Suprapubic skin (tissue), 4 donors: ENCODE measurements at regions not wholly inside any gene's neighbourhood (a gene's known extent, or its start where the extent isn't known, plus 50 kb on each side); places are given as distances from the start of the nearest gene placed in this dataset.

Experiments
- DNase-seq, 2 donors: peaks; one replicate each; pipeline ENCODE4 v3.0.0-alpha.2; 2019; ENCODE audit warnings: low spot score in 2 of 2
- H3K27ac ChIP-seq: fragments of 200-600 bp; sonication (generic); one replicate; pipeline ENCODE4 v1.5.1; 2019
- H3K27me3 ChIP-seq: fragments of 200-600 bp; sonication (generic); one replicate; pipeline ENCODE4 v1.5.1; 2019
- H3K36me3 ChIP-seq: fragments of 200-600 bp; sonication (generic); one replicate; pipeline ENCODE4 v1.5.1; 2019
- H3K4me1 ChIP-seq: fragments of 200-600 bp; sonication (generic); one replicate; pipeline ENCODE4 v1.5.1; 2019
- H3K4me3 ChIP-seq: fragments of 200-600 bp; sonication (generic); one replicate; pipeline ENCODE4 v1.5.1; 2019; ENCODE audit warnings: mild to moderate bottlenecking
- H3K9me3 ChIP-seq: fragments of 200-600 bp; sonication (generic); one replicate; pipeline ENCODE4 v1.5.1; 2019
- EP300 ChIP-seq: sonication (generic); formaldehyde crosslinking; IDR thresholded peaks from one replicate; pipeline ENCODE4 v1.6.1; 2017; ENCODE audit warnings: antibody characterized with exemption
- POLR2A ChIP-seq, 2 donors: fragments of 450-650 bp; IDR thresholded peaks; one replicate each; pipeline ENCODE4 v1.6.1; 2017; ENCODE audit warnings: antibody characterized with exemption in 2 of 2, mild to moderate bottlenecking in 2 of 2, moderate library complexity in 2 of 2
- POLR2AphosphoS5 ChIP-seq, 3 donors: sonication (generic); formaldehyde crosslinking; IDR thresholded peaks; one replicate each; pipeline ENCODE4 v1.6.1; 2017; ENCODE audit warnings: antibody characterized with exemption in 3 of 3
- WGBS: methylation state at CpG from one replicate; pipeline ENCODE4 v1.1.5; 2018; 5-methylcytosine and 5-hydroxymethylcytosine counted together
- TF ChIP-seq, protein P1 (sequence below), 2 donors: fragments of 200-600 bp in 1 of 2; fragments of 450-650 bp in 1 of 2; sonication (generic) in 1 of 2; IDR thresholded peaks; one replicate each; pipeline ENCODE4 v1.5.1; 2016 to 2019; ENCODE audit warnings: antibody characterized with exemption in 2 of 2, mild to moderate bottlenecking in 1 of 2, moderate library complexity in 1 of 2

DNA sequence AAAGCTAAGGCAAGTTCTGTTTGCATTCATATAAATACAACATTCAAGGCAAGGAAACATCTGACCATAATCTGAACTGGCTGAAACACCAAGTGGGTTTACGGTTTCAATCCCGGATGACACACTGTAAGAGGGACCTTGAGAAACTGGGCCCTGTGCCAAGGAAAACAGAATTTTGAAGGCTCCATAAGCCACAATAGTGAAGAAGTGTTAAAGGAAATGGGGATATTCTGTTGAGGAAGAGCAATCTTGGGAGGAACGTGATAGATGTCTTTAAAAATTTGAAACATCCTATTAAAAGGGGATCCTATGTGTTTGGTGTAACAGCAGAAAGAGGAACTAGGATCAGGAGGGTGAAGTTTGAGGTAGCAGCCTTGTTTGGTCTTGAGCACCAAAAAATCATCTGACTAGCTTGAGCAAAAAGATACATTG, 82.4 kb upstream of the TAB2 start:
- H3K9me3 ChIP-seq, result no peaks in the 10 kb centered on the region
- WGBS, result 61% methylated on average over 3 of the region's 3 CpGs
- TF ChIP-seq POLR2A (IDR thresholded peaks at IDR 0.05) (no peak), EP300 (no peak), POLR2AphosphoS5 (IDR thresholded peaks at IDR 0.05) (no peak)
- TF ChIP-seq, protein P1, sequence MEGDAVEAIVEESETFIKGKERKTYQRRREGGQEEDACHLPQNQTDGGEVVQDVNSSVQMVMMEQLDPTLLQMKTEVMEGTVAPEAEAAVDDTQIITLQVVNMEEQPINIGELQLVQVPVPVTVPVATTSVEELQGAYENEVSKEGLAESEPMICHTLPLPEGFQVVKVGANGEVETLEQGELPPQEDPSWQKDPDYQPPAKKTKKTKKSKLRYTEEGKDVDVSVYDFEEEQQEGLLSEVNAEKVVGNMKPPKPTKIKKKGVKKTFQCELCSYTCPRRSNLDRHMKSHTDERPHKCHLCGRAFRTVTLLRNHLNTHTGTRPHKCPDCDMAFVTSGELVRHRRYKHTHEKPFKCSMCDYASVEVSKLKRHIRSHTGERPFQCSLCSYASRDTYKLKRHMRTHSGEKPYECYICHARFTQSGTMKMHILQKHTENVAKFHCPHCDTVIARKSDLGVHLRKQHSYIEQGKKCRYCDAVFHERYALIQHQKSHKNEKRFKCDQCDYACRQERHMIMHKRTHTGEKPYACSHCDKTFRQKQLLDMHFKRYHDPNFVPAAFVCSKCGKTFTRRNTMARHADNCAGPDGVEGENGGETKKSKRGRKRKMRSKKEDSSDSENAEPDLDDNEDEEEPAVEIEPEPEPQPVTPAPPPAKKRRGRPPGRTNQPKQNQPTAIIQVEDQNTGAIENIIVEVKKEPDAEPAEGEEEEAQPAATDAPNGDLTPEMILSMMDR (IDR thresholded peaks at IDR 0.05), result no peak
- H3K4me1 ChIP-seq, result peaks cover 17% of the 10 kb centered on the region
- no peaks in the 10 kb centered on the region for H3K36me3 ChIP-seq
- no peak overlapping the region for H3K4me3 ChIP-seq
- no peak overlapping the region for H3K27ac ChIP-seq
- no peaks in the 10 kb centered on the region for H3K27me3 ChIP-seq
- DNase-seq, result no peak

DNA sequence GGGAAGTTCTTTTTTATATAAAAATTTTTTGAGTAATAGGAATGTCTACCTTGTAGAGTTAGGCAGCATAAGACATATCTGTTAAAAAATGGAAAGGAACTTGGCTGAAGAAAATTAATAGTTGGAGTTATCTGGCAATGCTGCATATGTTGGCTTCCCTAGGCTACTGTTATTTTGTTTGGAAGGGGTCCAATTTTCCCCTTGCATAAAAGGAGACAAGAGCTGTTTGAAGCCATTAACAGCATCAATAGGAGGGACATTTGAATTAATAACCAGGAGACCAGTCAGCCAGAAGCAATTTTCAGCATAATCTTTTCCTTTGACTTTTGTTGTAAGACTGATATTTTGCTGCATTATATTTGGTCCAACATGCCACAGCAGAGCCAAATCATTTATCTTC, 80.9 kb upstream of the TAB2 start:
- Histone ChIP-seq H3K36me3 (no peaks in the 10 kb centered on the region), H3K9me3 (no peaks in the 10 kb centered on the region), H3K27me3 (no peaks in the 10 kb centered on the region), H3K27ac (no peak overlapping the region), H3K4me1 (peaks cover 17% of the 10 kb centered on the region), H3K4me3 (no peak overlapping the region)
- TF ChIP-seq POLR2A (IDR thresholded peaks at IDR 0.05), result no peak
- DNase-seq, result no peak

DNA sequence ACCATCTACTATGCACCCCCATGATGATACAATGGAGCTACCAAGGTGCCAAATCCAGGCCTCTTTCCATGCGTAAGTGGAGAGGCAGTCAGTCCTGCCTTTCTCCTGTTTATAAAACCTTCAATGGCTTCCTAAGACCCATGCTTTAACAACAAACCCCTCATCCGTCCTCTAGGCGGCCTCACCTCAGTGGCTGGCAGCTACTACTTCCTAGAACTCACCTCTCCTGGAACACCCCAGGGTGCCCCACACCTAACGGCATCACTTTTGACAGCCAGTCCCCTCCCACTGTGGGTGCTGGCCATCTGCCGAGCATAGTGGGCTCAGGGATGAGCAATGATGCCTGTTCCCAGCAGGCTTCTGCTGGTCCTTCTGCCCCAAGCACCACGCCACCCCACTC, 80.0 kb upstream of the TAB2 start:
- Histone ChIP-seq H3K9me3 (no peaks in the 10 kb centered on the region), H3K27me3 (no peaks in the 10 kb centered on the region), H3K4me1 (peaks cover 17% of the 10 kb centered on the region), H3K36me3 (no peaks in the 10 kb centered on the region), H3K4me3 (no peak overlapping the region), H3K27ac (no peak overlapping the region)
- WGBS, result 93% methylated on average over 6 of the region's 6 CpGs
- TF ChIP-seq POLR2AphosphoS5 (IDR thresholded peaks at IDR 0.05) (no peak), EP300 (no peak), POLR2A (IDR thresholded peaks at IDR 0.05) (no peak)
- TF ChIP-seq, protein P1 (IDR thresholded peaks at IDR 0.05), result no peak
- no peak for DNase-seq

GRCh38 chr6:149239573-149240209, 77.8 kb upstream of the TAB2 start:
- no peaks in the 10 kb centered on the region for H3K36me3 ChIP-seq
- no peak overlapping the region for H3K27ac ChIP-seq
- no peaks in the 10 kb centered on the region for H3K27me3 ChIP-seq
- H3K4me3 ChIP-seq, result no peak overlapping the region
- 93% methylated on average over 6 of the region's 6 CpGs for WGBS
- no peak for DNase-seq
- no peak for TF ChIP-seq EP300
- TF ChIP-seq, protein P1 (IDR thresholded peaks at IDR 0.05), result no peak
- TF ChIP-seq POLR2AphosphoS5 (IDR thresholded peaks at IDR 0.05), result no peak
- TF ChIP-seq POLR2A (IDR thresholded peaks at IDR 0.05), result no peak
- no peaks in the 10 kb centered on the region for H3K9me3 ChIP-seq
- H3K4me1 ChIP-seq, result peaks cover 5% of the 10 kb centered on the region

- Histone ChIP-seq H3K9me3 (no peaks in the 10 kb centered on the region), H3K27ac (no peak overlapping the region), H3K4me1 (no peaks in the 10 kb centered on the region), H3K4me3 (no peak overlapping the region), H3K36me3 (no peaks in the 10 kb centered on the region), H3K27me3 (no peaks in the 10 kb centered on the region)
- 86% methylated on average over 5 of the region's 5 CpGs for WGBS
- TF ChIP-seq, protein P1 (IDR thresholded peaks at IDR 0.05), result no peak
- no peak for TF ChIP-seq EP300
- TF ChIP-seq POLR2AphosphoS5 (IDR thresholded peaks at IDR 0.05), result no peak
- no peak for TF ChIP-seq POLR2A (IDR thresholded peaks at IDR 0.05)
- no peak for DNase-seq
Observed at GRCh38 chr6:149242883-149243282, 74.6 kb upstream of the TAB2 start.

DNA sequence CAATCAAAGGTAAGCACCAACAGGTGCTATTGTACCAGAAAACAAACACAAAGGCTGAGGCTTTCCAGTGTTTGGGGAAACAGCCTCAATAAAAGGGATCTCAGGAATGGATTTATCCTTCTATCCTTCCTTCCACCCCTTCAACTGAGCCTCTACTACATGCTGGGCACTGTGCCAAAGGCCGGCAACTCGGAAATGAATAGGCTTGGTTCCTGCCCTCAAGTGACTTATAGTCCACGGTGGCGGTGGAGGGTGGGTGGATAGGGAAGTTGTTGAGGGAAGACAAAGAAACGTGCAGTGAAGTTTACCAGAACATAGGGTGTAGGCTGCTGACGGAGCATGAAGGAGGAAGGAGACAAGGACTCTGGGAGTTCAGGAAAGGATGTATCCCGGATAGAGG, 73.4 kb upstream of the TAB2 start:
- Histone ChIP-seq H3K27ac (no peak overlapping the region), H3K27me3 (no peaks in the 10 kb centered on the region), H3K4me3 (no peak overlapping the region), H3K9me3 (no peaks in the 10 kb centered on the region), H3K4me1 (no peaks in the 10 kb centered on the region), H3K36me3 (no peaks in the 10 kb centered on the region)
- no peak for DNase-seq
- 72% methylated on average over 7 of the region's 7 CpGs for WGBS
- TF ChIP-seq EP300, result no peak
- no peak for TF ChIP-seq POLR2A (IDR thresholded peaks at IDR 0.05)
- TF ChIP-seq POLR2AphosphoS5 (IDR thresholded peaks at IDR 0.05), result no peak
- TF ChIP-seq, protein P1 (IDR thresholded peaks at IDR 0.05), result no peak
